ENCODE measurements at regions not wholly inside any gene's neighbourhood (a gene's known extent, or its start where the extent isn't known, plus 50 kb on each side); places are given as distances from the start of the nearest gene placed in this dataset.
A peak's percentile ranks its signal among the peaks of the same experiment; 100 is the strongest.
"Not testable (repeated sequence)": the region's sequence is repeated elsewhere in the genome, so short reads cannot be mapped to it uniquely, and the experiment has no call there.

GRCh38 chrX:140447150-140447549 lies 57.7 kb downstream of the SOX3 start:
- DNase-seq (ENCODE audit: low spot score) = no peak

GRCh38 chrX:140440876-140441275 lies 64.0 kb downstream of the SOX3 start:
- peak; percentile 22 for DNase-seq (ENCODE audit: low spot score)

GRCh38 chrX:140439476-140439875 lies 65.4 kb downstream of the SOX3 start:
- no peak for DNase-seq (ENCODE audit: low spot score)

- DNase-seq (ENCODE audit: low spot score) = no peak
Observed at GRCh38 chrX:140434347-140434746, 70.5 kb downstream of the SOX3 start.

- DNase-seq (ENCODE audit: low spot score) = no peak
Observed at GRCh38 chrX:140433582-140433981, 71.3 kb downstream of the SOX3 start.

- no peak for DNase-seq (ENCODE audit: low spot score)
Observed at GRCh38 chrX:140432346-140433175, 72.3 kb downstream of the SOX3 start.

- peak; percentile 33 for DNase-seq (ENCODE audit: low spot score)
Observed at GRCh38 chrX:140431521-140431920, 73.3 kb downstream of the SOX3 start.

- no peak for DNase-seq (ENCODE audit: low spot score)
Observed at GRCh38 chrX:140425712-140426395, 79.0 kb downstream of the SOX3 start.

- DNase-seq (ENCODE audit: low spot score) = no peak
Observed at GRCh38 chrX:140422501-140422900, 82.4 kb downstream of the SOX3 start.

- not testable (repeated sequence) for DNase-seq (ENCODE audit: low spot score)
Observed at GRCh38 chrX:140402131-140402530, 102.7 kb downstream of the SOX3 start.

GRCh38 chrX:140396326-140396725 lies 108.5 kb downstream of the SOX3 start:
- not testable (repeated sequence) for DNase-seq (ENCODE audit: low spot score)

- DNase-seq (ENCODE audit: low spot score) = no peak
Observed at GRCh38 chrX:140393507-140393906, 111.4 kb downstream of the SOX3 start.

GRCh38 chrX:140391313-140391712 lies 113.6 kb downstream of the SOX3 start:
- DNase-seq (ENCODE audit: low spot score) = no peak

GRCh38 chrX:140389331-140389730 lies 115.5 kb downstream of the SOX3 start:
- DNase-seq (ENCODE audit: low spot score) = no peak

GRCh38 chrX:140362861-140363260 lies 142.0 kb downstream of the SOX3 start:
- no peak for DNase-seq (ENCODE audit: low spot score)

- no peak for DNase-seq (ENCODE audit: low spot score)
Observed at GRCh38 chrX:140360924-140361323, 143.9 kb downstream of the SOX3 start.

- DNase-seq (ENCODE audit: low spot score) = no peak
Observed at GRCh38 chrX:140360284-140360683, 144.6 kb downstream of the SOX3 start.

GRCh38 chrX:140355922-140356321 lies 148.9 kb downstream of the SOX3 start:
- no peak for DNase-seq (ENCODE audit: low spot score)

- no peak for DNase-seq (ENCODE audit: low spot score)
Observed at GRCh38 chrX:140355429-140355828, 149.4 kb downstream of the SOX3 start.

GRCh38 chrX:140354431-140355120 lies 150.3 kb downstream of the SOX3 start:
- no peak for DNase-seq (ENCODE audit: low spot score)

- no peak for DNase-seq (ENCODE audit: low spot score)
Observed at GRCh38 chrX:140346729-140347128, 158.1 kb downstream of the SOX3 start.

GRCh38 chrX:140343226-140343868 lies 161.5 kb downstream of the SOX3 start:
- no peak for DNase-seq (ENCODE audit: low spot score)
